Thoracic aorta (tissue), 2 donors: ENCODE measurements at regions not wholly inside any gene's neighbourhood (a gene's known extent, or its start where the extent isn't known, plus 50 kb on each side); places are given as distances from the start of the nearest gene placed in this dataset.
"Not testable (repeated sequence)": the region's sequence is repeated elsewhere in the genome, so short reads cannot be mapped to it uniquely, and the experiment has no call there.

Experiments used
- ATAC-seq: fragments of 150-250 bp; one replicate; pipeline ENCODE4 v1.8.0; 2017; ENCODE audit warnings: low read depth; ENCODE audit not compliant: insufficient number of reproducible peaks, low FRiP score
- DNase-seq: peaks from one replicate; pipeline ENCODE4 v3.0.0-alpha.2; 2020; ENCODE audit warnings: low spot score
- H3K27ac ChIP-seq, 2 donors: fragments of 200-600 bp; sonication (generic); 1 replicate in 1 of 2; 2 replicates in 1 of 2; pipeline ENCODE4 v1.5.1; 2016; ENCODE audit warnings: mild to moderate bottlenecking in 2 of 2, moderate library complexity in 2 of 2
- H3K27me3 ChIP-seq: fragments of 200-600 bp; sonication (generic); replicated peaks from 2 replicates; pipeline ENCODE4 v1.6.0; 2016; ENCODE audit warnings: mild to moderate bottlenecking; ENCODE audit not compliant: insufficient read depth
- H3K36me3 ChIP-seq: fragments of 200-600 bp; sonication (generic); one replicate; pipeline ENCODE4 v1.5.1; 2016
- H3K4me1 ChIP-seq, 2 donors: fragments of 200-600 bp; sonication (generic); 1 replicate in 1 of 2; 2 replicates in 1 of 2; pipeline versions ENCODE4 v1.5.1 to v1.6.0; 2016; ENCODE audit warnings: low read depth in 2 of 2, mild to moderate bottlenecking in 1 of 2; ENCODE audit not compliant: control insufficient read depth in 1 of 2
- H3K4me3 ChIP-seq: fragments of 200-600 bp; sonication (generic); 2 replicates; pipeline ENCODE4 v1.5.1; 2016; ENCODE audit warnings: mild to moderate bottlenecking
- H3K9me3 ChIP-seq: fragments of 200-600 bp; sonication (generic); 2 replicates; pipeline ENCODE4 v1.5.1; 2016
- TF ChIP-seq, protein P1 (sequence below): fragments of 200-600 bp; sonication (generic); IDR thresholded peaks from one replicate; pipeline ENCODE4 v1.5.1; 2019; ENCODE audit warnings: antibody characterized with exemption

DNA sequence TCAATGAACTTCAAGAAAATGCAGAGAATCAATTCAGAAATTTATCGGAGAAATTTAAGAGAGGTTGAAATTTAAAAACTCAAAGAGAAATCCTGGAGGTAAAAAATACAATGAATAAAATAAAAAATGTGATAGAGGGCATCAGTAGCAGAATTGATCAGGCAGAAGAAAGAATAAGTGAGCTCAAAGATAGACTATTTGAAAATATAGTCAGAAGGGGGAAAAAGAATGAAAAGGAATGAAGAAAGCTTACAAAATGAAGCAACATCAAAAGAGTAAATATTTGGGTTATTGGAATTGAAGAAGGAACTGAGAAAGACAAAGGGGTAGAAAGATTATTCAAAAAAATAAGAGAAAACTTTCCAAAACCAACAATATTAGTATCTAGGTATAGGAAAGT lies 291.4 kb downstream of the SH2D4B start:
- TF ChIP-seq, protein P1, sequence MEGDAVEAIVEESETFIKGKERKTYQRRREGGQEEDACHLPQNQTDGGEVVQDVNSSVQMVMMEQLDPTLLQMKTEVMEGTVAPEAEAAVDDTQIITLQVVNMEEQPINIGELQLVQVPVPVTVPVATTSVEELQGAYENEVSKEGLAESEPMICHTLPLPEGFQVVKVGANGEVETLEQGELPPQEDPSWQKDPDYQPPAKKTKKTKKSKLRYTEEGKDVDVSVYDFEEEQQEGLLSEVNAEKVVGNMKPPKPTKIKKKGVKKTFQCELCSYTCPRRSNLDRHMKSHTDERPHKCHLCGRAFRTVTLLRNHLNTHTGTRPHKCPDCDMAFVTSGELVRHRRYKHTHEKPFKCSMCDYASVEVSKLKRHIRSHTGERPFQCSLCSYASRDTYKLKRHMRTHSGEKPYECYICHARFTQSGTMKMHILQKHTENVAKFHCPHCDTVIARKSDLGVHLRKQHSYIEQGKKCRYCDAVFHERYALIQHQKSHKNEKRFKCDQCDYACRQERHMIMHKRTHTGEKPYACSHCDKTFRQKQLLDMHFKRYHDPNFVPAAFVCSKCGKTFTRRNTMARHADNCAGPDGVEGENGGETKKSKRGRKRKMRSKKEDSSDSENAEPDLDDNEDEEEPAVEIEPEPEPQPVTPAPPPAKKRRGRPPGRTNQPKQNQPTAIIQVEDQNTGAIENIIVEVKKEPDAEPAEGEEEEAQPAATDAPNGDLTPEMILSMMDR: no peak
- Histone ChIP-seq H3K9me3 (peaks cover 4% of the 10 kb centered on the region), H3K4me3 (no peak overlapping the region), H3K27ac (no peak overlapping the region), H3K36me3 (no peaks in the 10 kb centered on the region), H3K27me3 (no peaks in the 10 kb centered on the region), H3K4me1 (no peaks in the 10 kb centered on the region)
- ATAC-seq: no peak
- no peak for DNase-seq

DNA sequence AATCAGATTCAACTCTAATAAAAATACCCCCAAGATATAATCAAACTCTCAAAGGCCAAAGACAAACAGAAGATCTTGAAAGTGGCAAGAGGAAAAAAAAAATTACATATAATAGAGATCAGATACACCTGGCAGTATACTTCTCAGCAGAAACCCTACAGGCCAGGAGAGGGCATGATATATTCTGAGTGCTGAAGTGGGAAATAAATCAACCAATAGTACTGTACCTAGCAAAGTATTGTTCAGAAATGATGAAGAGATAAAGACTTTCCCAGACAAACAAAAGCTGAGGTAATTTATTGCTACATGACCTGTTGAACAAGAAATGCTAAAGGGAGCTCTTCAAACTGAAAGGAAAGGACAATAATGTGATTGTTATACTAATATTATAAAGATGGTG lies 291.9 kb downstream of the SH2D4B start:
- Histone ChIP-seq H3K27ac (no peak overlapping the region), H3K4me3 (no peak overlapping the region), H3K4me1 (no peaks in the 10 kb centered on the region), H3K9me3 (peaks cover 4% of the 10 kb centered on the region), H3K27me3 (no peaks in the 10 kb centered on the region), H3K36me3 (no peaks in the 10 kb centered on the region)
- no peak for ATAC-seq
- no peak for DNase-seq
- TF ChIP-seq, protein P1: no peak

DNA sequence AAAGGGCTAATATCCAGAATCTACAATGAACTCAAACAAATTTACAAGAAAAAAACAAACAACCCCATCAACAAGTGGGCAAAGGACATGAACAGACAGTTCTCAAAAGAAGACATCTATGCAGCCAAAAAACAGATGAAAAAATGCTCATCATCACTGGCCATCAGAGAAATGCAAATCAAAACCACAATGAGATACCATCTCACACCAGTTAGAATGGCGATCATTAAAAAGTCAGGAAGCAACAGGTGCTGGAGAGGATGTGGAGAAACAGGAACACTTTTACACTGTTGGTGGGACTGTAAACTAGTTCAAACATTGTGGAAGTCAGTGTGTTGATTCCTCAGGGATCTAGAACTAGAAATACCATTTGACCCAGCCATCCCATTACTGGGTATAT lies 295.0 kb downstream of the SH2D4B start:
- not testable (repeated sequence) for H3K27ac ChIP-seq, ATAC-seq, H3K4me3 ChIP-seq, H3K36me3 ChIP-seq, H3K27me3 ChIP-seq, H3K4me1 ChIP-seq, H3K9me3 ChIP-seq, DNase-seq

DNA sequence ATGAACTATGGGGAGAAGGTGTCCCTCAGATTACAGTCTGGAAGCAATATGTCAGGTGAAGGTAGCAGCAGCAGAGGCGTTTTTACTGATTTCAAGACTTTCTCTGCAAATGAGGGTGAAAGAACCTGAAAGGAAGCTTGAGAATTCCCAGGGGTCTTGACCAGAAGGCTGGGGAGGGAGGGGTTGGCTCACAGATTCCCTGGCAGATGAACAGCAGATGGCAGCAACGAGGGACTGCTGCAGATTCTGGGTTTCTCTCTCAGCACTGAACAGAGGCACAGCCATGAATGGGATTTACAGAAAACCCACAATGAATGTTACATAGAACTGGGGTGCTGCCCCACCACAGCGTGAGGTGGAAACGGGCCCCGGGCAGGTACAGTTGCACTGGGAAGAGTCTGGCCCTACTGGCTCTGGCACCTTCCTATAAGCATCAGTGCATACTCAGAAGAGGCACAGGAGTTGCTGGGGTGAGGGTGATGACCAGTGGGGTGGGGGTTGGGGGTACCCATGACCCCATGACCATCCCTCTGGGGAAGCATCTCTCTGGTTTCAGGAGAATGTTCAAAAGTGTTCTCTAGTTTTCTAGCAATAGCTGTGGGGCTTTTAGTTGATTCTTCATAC lies 317.8 kb downstream of the SH2D4B start:
- no peak for ATAC-seq

DNA sequence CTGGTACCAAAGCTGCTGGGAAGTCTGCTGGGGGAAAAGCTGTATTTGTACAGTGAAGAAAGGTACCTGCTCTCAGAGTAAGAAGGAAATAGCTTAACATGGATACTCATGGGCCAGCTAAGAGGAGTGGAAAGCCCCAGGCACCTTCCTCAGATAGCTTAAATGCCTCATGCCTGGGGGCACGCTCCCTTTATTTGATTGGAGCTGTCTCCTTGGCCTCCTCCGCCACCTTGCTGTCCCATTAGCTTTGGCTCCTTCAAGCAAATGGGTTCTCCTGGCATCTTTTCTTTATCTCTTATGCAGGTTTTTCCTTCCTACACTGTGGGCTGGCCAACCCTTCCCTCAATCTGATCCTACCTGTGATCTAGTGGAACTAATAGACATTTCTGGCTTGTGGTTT lies 318.5 kb downstream of the SH2D4B start:
- Histone ChIP-seq H3K4me1 (no peaks in the 10 kb centered on the region), H3K27me3 (no peaks in the 10 kb centered on the region), H3K4me3 (no peak overlapping the region), H3K9me3 (no peaks in the 10 kb centered on the region), H3K27ac (no peak overlapping the region), H3K36me3 (no peaks in the 10 kb centered on the region)
- no peak for DNase-seq
- TF ChIP-seq, protein P1: no peak
- ATAC-seq: no peak

More for the DNA sequence above, 317.8 kb downstream of the SH2D4B start:
- no peak overlapping the region for H3K27ac ChIP-seq
- H3K9me3 ChIP-seq: no peaks in the 10 kb centered on the region
- no peak overlapping the region for H3K4me3 ChIP-seq
- no peaks in the 10 kb centered on the region for H3K27me3 ChIP-seq
- TF ChIP-seq, protein P1: no peak
- no peak for DNase-seq
- H3K4me1 ChIP-seq: no peaks in the 10 kb centered on the region
- H3K36me3 ChIP-seq: no peaks in the 10 kb centered on the region

DNA sequence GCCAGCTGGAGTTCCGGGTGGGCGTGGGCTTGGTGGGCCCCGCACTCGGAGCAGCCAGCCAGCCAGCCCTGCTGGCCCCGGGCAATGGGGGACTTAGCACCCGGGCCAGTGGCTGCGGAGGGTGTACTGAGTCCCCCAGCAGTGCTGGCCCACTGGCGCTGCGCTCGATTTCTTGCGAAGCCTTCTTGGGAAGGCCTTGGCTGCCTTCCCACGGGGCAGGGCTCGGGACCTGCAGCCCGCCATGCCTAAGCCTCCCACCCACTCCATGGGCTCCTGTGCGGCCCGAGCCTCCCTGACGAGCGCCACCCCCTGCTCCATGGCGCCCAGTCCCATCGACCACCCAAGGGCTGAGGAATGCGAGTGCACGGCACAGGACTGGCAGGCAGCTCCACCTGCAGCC lies 321.6 kb downstream of the SH2D4B start:
- not testable (repeated sequence) for DNase-seq, H3K36me3 ChIP-seq, ATAC-seq, H3K4me1 ChIP-seq, H3K9me3 ChIP-seq, H3K27ac ChIP-seq, H3K4me3 ChIP-seq, H3K27me3 ChIP-seq
